Gastrocnemius medialis (tissue), 4 donors: ENCODE measurements at regions not wholly inside any gene's neighbourhood (a gene's known extent, or its start where the extent isn't known, plus 50 kb on each side); places are given as distances from the start of the nearest gene placed in this dataset.

Source experiments
- ATAC-seq, 2 donors: fragments of 150-250 bp; one replicate each; pipeline ENCODE4 v1.9.1; 2016
- DNase-seq, 2 donors: peaks; one replicate each; pipeline ENCODE4 v3.0.0-alpha.2; 2019
- H3K27ac ChIP-seq, 4 donors: fragments of 200-600 bp; sonication (generic); 1 replicate in 1 of 4; 2 replicates in 3 of 4; pipeline ENCODE4 v1.5.1; 2016 to 2018; ENCODE audit warnings: mild to moderate bottlenecking in 2 of 4, moderate library complexity in 1 of 4
- H3K27me3 ChIP-seq, 3 donors: fragments of 200-600 bp; sonication (generic) in 2 of 3; 1 replicate in 1 of 3; 2 replicates in 2 of 3; pipeline versions ENCODE4 v1.5.1 to v1.6.0; 2016 to 2019; ENCODE audit warnings: mild to moderate bottlenecking in 1 of 3, moderate library complexity in 1 of 3
- H3K36me3 ChIP-seq, 2 donors: fragments of 200-600 bp; sonication (generic) in 1 of 2; one replicate each; pipeline ENCODE4 v1.5.1; 2017 to 2018
- H3K4me1 ChIP-seq, 2 donors: fragments of 200-600 bp; sonication (generic) in 1 of 2; one replicate each; pipeline ENCODE4 v1.5.1; 2016 to 2017; ENCODE audit warnings: mild to moderate bottlenecking in 2 of 2
- H3K4me3 ChIP-seq, 4 donors: fragments of 200-600 bp; sonication (generic) in 3 of 4; 1 replicate in 1 of 4; 2 replicates in 3 of 4; pipeline ENCODE4 v1.5.1; 2016 to 2019; ENCODE audit warnings: mild to moderate bottlenecking in 2 of 4
- H3K9me3 ChIP-seq, 3 donors: fragments of 200-600 bp; sonication (generic) in 2 of 3; 1 replicate in 1 of 3; 2 replicates in 2 of 3; pipeline ENCODE4 v1.5.1; 2016 to 2019
- CTCF ChIP-seq, 5 experiments: fragments of 450-650 bp in 3 of 5; fragments of 200-600 bp in 2 of 5; sonication (generic) in 2 of 5; IDR thresholded peaks in 4 of 5; conservative IDR thresholded peaks in 1 of 5; 1 replicate in 4 of 5; 2 replicates in 1 of 5; pipeline ENCODE4 v1.5.1; 2016 to 2019; ENCODE audit warnings: antibody characterized with exemption in 5 of 5, mild to moderate bottlenecking in 3 of 5, moderate library complexity in 3 of 5
- POLR2A ChIP-seq, 2 donors: fragments of 450-650 bp; IDR thresholded peaks; one replicate each; pipeline ENCODE4 v1.6.1; 2017; ENCODE audit warnings: antibody characterized with exemption in 2 of 2, mild to moderate bottlenecking in 2 of 2, moderate library complexity in 2 of 2
- in situ Hi-C, 4 donors: fragments of 200-750 bp; cut with MboI; loops; one replicate each; pipeline versions ENCODE4 v1.15.0 to v1.8.0; 2017; ENCODE audit warnings: low sequenced_read_pairs in 4 of 4
- intact Hi-C: fragments of 100-400 bp; cut with DNase I; formaldehyde crosslinking; loops from one replicate; pipeline ENCODE4 v1.15.1; 2023; ENCODE audit warnings: low total_unique reads

GRCh38 chrX:137413190-137413589, 152.7 kb upstream of the ZIC3 start:
- TF ChIP-seq POLR2A (IDR thresholded peaks at IDR 0.05) (no peak), CTCF (IDR thresholded peaks at IDR 0.05 in 4 of 5, conservative IDR thresholded peaks at IDR 0.05 in 1 of 5) (no peak)
- DNase-seq (no peak), ATAC-seq (no peak)
- Histone ChIP-seq H3K36me3 (no peaks in the 10 kb centered on the region), H3K4me3 (no peak overlapping the region), H3K27ac (no peak overlapping the region), H3K27me3 (no peaks in the 10 kb centered on the region), H3K9me3 (no peaks in the 10 kb centered on the region), H3K4me1 (no peaks in the 10 kb centered on the region)
- intact Hi-C loops, result no loop called here
- in situ Hi-C loops, result no loop called here

- Histone ChIP-seq H3K36me3 (no peaks in the 10 kb centered on the region), H3K27ac (no peak overlapping the region), H3K4me3 (no peak overlapping the region), H3K9me3 (no peaks in the 10 kb centered on the region), H3K27me3 (no peaks in the 10 kb centered on the region), H3K4me1 (no peaks in the 10 kb centered on the region)
- in situ Hi-C loops (no loop called here), intact Hi-C loops (no loop called here)
- DNase-seq, result no peak
- TF ChIP-seq POLR2A (IDR thresholded peaks at IDR 0.05) (no peak), CTCF (IDR thresholded peaks at IDR 0.05 in 4 of 5, conservative IDR thresholded peaks at IDR 0.05 in 1 of 5) (no peak)
- no peak for ATAC-seq
Observed at GRCh38 chrX:137405449-137406140, 160.3 kb upstream of the ZIC3 start.

GRCh38 chrX:137401092-137401491, 164.8 kb upstream of the ZIC3 start:
- intact Hi-C loops, result no loop called here
- no peak for DNase-seq

GRCh38 chrX:137387646-137388045, 178.3 kb upstream of the ZIC3 start:
- H3K27ac ChIP-seq, result no peak overlapping the region
- H3K4me3 ChIP-seq, result no peak overlapping the region
- in situ Hi-C loops (no loop called here), intact Hi-C loops (no loop called here)
- no peaks in the 10 kb centered on the region for H3K36me3 ChIP-seq
- no peaks in the 10 kb centered on the region for H3K27me3 ChIP-seq
- H3K4me1 ChIP-seq, result no peaks in the 10 kb centered on the region
- TF ChIP-seq CTCF (IDR thresholded peaks at IDR 0.05 in 4 of 5, conservative IDR thresholded peaks at IDR 0.05 in 1 of 5), result no peak
- TF ChIP-seq POLR2A (IDR thresholded peaks at IDR 0.05), result no peak
- ATAC-seq (no peak), DNase-seq (no peak)
- no peaks in the 10 kb centered on the region for H3K9me3 ChIP-seq

More at GRCh38 chrX:137401092-137401491, 164.8 kb upstream of the ZIC3 start:
- no peaks in the 10 kb centered on the region for H3K36me3 ChIP-seq
- H3K4me1 ChIP-seq, result no peaks in the 10 kb centered on the region
- in situ Hi-C loops, result no loop called here
- ATAC-seq, result no peak
- H3K9me3 ChIP-seq, result no peaks in the 10 kb centered on the region
- H3K27me3 ChIP-seq, result no peaks in the 10 kb centered on the region
- no peak for TF ChIP-seq CTCF (IDR thresholded peaks at IDR 0.05 in 4 of 5, conservative IDR thresholded peaks at IDR 0.05 in 1 of 5)
- no peak for TF ChIP-seq POLR2A (IDR thresholded peaks at IDR 0.05)
- no peak overlapping the region for H3K27ac ChIP-seq
- no peak overlapping the region for H3K4me3 ChIP-seq
